ENCODE measurements at regions not wholly inside any gene's neighbourhood (a gene's known extent, or its start where the extent isn't known, plus 50 kb on each side); places are given as distances from the start of the nearest gene placed in this dataset.
"Not testable (repeated sequence)": the region's sequence is repeated elsewhere in the genome, so short reads cannot be mapped to it uniquely, and the experiment has no call there.

GRCh38 chr3:71990545-71990944 lies 205.6 kb upstream of the PROK2 start:
- no peak overlapping the region for H3K27ac ChIP-seq
- TF ChIP-seq, protein P1, sequence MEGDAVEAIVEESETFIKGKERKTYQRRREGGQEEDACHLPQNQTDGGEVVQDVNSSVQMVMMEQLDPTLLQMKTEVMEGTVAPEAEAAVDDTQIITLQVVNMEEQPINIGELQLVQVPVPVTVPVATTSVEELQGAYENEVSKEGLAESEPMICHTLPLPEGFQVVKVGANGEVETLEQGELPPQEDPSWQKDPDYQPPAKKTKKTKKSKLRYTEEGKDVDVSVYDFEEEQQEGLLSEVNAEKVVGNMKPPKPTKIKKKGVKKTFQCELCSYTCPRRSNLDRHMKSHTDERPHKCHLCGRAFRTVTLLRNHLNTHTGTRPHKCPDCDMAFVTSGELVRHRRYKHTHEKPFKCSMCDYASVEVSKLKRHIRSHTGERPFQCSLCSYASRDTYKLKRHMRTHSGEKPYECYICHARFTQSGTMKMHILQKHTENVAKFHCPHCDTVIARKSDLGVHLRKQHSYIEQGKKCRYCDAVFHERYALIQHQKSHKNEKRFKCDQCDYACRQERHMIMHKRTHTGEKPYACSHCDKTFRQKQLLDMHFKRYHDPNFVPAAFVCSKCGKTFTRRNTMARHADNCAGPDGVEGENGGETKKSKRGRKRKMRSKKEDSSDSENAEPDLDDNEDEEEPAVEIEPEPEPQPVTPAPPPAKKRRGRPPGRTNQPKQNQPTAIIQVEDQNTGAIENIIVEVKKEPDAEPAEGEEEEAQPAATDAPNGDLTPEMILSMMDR (IDR thresholded peaks at IDR 0.05), result no peak
- TF ChIP-seq ZFX (IDR thresholded peaks at IDR 0.05; ENCODE audit: borderline replicate concordance), result no peak

DNA sequence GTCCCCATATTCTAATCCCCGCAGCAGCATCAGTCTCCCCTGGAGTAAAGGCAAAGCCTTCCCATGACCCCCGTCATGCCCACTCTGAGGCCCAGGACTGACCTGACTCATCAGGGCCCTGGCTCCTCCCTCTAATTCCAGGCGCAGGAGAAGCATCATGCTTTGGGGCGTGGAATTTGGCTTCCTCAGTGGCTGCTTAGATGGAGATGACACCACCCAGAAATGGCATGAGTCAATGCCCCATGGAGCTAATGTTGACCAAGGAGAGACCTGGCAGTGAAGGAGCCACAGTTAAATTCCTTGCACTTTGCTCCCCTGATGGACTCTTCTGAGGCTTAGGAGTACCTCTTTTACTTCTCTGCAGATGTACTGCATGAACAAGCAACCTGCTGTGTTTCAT lies 204.2 kb upstream of the PROK2 start:
- TF ChIP-seq ZFX (IDR thresholded peaks at IDR 0.05; ENCODE audit: borderline replicate concordance), result no peak
- TF ChIP-seq, protein P1 (IDR thresholded peaks at IDR 0.05), result no peak
- H3K27ac ChIP-seq, result no peak overlapping the region

GRCh38 chr3:71987828-71988227 lies 202.9 kb upstream of the PROK2 start:
- no peak overlapping the region for H3K27ac ChIP-seq
- TF ChIP-seq, protein P1 (IDR thresholded peaks at IDR 0.05), result no peak
- no peak for TF ChIP-seq ZFX (IDR thresholded peaks at IDR 0.05; ENCODE audit: borderline replicate concordance)

GRCh38 chr3:71987089-71987735 lies 202.3 kb upstream of the PROK2 start:
- H3K27ac ChIP-seq, result no peak overlapping the region
- TF ChIP-seq ZFX (IDR thresholded peaks at IDR 0.05; ENCODE audit: borderline replicate concordance), result no peak
- TF ChIP-seq, protein P1 (IDR thresholded peaks at IDR 0.05), result no peak

DNA sequence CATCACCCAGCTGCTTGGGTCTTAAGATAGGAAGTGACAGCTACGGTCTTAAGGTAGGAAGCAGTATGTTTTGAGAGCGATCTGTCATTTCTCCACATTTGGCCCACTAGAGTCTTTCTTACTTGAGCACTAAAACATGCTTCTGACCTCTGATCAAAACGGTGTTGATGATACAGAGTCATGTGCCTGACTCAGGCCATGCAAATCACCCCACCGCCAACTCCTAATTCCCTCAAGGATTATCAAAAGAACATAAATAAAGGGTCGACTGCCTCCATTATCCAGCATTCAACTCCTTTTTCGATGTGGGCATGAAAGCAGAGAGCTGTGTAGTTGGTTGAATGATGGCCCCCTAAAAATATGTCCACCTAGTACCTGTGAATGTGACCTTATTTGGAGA lies 201.7 kb upstream of the PROK2 start:
- H3K27ac ChIP-seq, result no peak overlapping the region
- TF ChIP-seq ZFX (IDR thresholded peaks at IDR 0.05; ENCODE audit: borderline replicate concordance), result no peak
- TF ChIP-seq, protein P1 (IDR thresholded peaks at IDR 0.05), result no peak

DNA sequence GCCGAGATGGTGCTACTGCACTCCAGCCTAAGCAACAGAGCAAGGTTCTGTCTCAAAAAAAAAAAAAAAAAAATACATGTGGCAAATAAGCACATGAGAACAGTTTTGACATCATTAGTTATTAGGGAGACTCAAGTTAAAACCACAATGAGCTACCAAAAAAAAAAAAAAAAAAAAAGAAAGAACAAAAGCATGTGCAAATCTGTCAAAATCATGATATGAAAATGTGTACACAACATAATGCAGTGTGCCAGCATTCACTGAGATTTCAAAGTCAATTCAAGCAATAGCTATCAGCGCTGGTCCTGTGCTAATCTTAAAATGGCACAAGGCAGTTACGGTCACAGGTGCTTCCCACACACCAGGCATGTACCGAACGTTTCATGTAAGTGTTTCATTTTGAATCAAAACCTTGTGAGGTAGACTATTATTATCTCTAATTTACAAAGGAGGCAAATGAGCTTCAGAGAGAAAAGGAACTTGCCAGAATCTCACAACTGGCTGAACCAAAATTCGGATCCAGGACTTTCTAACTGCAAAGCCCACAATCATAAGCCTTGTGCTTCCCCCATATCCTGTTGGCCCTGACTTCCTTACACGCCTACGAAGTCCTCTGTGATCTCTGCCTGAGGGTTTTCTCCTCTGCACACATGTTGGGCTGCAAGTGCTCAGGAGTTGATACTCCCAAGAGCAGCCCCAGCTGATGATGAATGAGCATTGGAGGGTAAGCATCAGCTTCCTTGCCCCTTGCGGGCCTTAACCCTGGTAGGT lies 200.1 kb upstream of the PROK2 start:
- H3K27ac ChIP-seq, result no peak overlapping the region
- TF ChIP-seq ZFX (IDR thresholded peaks at IDR 0.05; ENCODE audit: borderline replicate concordance), result no peak
- TF ChIP-seq, protein P1 (IDR thresholded peaks at IDR 0.05), result no peak

GRCh38 chr3:71983694-71984093 lies 198.7 kb upstream of the PROK2 start:
- no peak for TF ChIP-seq ZFX (IDR thresholded peaks at IDR 0.05; ENCODE audit: borderline replicate concordance)
- TF ChIP-seq, protein P1 (IDR thresholded peaks at IDR 0.05), result no peak
- H3K27ac ChIP-seq, result no peak overlapping the region

- H3K27ac ChIP-seq, result not testable (repeated sequence)
These were observed 197.7 kb upstream of the PROK2 start for GRCh38 chr3:71982506-71983258.
